Retinal pigment epithelial cell (primary cell): ENCODE measurements at regions not wholly inside any gene's neighbourhood (a gene's known extent, or its start where the extent isn't known, plus 50 kb on each side); places are given as distances from the start of the nearest gene placed in this dataset.

ENCODE experiments used
- DNase-seq: peaks from one replicate; pipeline ENCODE4 v3.0.0-alpha.2; 2010; ENCODE audit warnings: low read depth
- H3K4me3 ChIP-seq: 2 replicates; pipeline ENCODE4 v1.5.1; 2011; ENCODE audit warnings: mild to moderate bottlenecking, low read length, control low read depth, moderate library complexity
- TF ChIP-seq, protein P1 (sequence below): conservative IDR thresholded peaks from 2 replicates; pipeline ENCODE4 v1.5.1; 2011; ENCODE audit warnings: low read depth, low read length, control low read depth, inconsistent platforms

DNA sequence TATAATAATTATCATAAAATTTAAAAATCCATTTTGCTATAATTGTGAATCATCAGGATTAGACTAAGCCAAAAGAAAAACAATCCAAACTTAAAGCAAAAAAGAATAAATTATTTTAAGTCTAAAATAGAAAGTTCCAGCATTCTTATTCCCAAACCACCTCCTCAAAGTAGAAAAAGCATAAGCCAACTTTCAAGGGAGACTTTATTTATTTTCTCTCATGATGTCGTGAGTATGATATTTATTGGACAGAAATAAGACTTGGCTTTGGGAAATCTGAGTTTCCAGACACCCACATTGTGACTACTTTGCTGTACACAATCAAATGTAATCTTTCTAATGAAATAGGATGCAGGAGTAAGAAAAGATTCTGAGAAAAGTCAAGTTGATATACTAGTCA lies 372.1 kb downstream of the MTRR start:
- TF ChIP-seq, protein P1, sequence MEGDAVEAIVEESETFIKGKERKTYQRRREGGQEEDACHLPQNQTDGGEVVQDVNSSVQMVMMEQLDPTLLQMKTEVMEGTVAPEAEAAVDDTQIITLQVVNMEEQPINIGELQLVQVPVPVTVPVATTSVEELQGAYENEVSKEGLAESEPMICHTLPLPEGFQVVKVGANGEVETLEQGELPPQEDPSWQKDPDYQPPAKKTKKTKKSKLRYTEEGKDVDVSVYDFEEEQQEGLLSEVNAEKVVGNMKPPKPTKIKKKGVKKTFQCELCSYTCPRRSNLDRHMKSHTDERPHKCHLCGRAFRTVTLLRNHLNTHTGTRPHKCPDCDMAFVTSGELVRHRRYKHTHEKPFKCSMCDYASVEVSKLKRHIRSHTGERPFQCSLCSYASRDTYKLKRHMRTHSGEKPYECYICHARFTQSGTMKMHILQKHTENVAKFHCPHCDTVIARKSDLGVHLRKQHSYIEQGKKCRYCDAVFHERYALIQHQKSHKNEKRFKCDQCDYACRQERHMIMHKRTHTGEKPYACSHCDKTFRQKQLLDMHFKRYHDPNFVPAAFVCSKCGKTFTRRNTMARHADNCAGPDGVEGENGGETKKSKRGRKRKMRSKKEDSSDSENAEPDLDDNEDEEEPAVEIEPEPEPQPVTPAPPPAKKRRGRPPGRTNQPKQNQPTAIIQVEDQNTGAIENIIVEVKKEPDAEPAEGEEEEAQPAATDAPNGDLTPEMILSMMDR, result no peak
- no peak for DNase-seq
- no peak overlapping the region for H3K4me3 ChIP-seq

DNA sequence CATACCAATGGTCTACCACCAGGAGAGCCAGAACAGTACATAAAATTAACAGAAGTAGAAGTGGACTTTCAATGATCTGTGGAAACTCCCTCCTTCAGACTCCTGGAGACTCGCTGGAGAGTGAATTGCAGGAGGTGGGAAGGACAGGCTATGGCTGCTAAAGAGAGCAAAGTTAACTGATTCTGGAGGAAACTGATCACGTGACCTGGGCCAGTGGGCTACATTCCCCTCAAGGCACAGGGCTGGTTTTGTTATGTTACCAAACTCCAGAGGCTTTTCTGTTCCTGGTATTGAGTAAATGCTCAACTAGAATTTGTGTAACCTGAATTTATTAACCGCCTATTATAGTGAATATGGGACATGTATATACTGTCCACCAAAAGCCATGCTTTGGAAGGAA lies 372.6 kb downstream of the MTRR start:
- H3K4me3 ChIP-seq, result no peak overlapping the region
- TF ChIP-seq, protein P1, result no peak
- no peak for DNase-seq

DNA sequence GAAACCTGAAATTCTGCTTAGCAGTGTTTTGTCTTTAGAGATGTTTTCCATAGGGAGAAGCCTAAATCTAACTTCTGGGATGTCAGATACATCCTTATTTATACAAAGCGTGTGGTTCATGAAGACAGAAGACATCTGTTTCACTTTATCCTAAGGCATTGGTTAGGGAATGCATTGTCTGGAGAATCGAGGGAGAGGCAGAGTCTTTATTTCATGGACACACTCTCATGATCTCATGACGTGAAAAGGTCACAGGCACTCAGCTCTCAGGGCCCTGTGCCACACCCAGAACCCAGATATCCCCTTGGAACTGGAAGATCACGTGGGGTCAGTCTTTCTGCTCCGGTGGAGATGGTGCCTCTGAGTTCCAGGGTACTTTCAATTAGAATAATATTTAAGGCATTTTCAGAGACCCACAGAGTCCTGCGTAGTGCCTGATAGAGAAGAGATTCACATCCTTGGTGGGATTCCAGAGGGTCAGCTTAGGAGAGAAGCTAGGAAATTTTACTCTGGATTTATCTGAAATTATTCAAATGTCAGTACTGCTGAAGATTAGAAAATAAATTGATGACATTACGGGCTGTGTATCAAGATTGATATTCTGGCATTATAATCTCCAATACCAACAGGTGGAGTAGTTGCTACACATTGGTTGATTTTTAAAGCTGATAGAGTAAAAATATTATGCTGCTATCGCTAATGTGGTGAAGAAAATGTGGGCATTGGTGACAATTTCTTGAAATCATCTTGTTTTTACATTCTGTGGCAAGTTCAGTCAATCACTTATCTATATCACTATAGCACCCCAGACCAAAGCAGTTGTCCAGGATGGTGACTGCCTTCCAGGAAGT lies 378.3 kb downstream of the MTRR start:
- DNase-seq, result no peak
- H3K4me3 ChIP-seq, result no peak overlapping the region
- TF ChIP-seq, protein P1, result no peak

DNA sequence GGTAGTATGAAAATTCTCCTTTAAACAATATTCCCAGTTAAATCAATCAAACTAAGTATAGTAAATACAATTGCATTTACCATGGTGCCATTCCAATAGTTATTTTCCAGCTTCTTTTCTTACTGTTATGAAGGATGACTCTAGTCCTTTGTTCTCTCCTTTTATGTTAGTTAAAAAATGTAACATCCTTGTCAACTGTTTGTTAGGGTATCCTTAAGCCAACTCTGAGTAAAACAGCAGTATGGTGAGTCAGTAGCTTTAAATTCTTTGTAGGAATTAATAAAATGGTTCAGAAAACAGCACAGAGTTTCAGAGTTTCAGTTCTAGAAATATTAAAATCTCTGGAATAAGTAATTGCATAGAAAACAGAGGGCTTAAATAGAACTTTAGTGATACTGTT lies 384.4 kb downstream of the MTRR start:
- TF ChIP-seq, protein P1, result no peak
- H3K4me3 ChIP-seq, result no peak overlapping the region

DNA sequence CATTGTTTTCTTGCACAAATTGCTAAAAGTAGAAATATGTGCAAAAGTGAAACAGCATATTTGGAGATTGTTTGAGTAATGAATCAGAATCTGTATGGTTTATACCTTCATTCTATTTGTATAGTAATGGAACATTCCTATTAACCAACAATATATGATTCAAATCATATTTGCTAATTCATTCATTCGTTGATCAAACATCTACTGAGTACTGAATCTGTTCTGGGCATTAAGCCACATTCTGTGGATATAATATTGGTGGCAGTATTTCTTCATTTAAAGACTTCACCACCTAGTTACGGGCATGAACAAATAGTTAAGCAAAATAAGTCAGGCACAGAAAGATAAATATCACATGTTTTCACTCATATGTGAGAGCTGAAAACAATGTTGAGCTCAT lies 385.7 kb downstream of the MTRR start:
- no peak for DNase-seq
- TF ChIP-seq, protein P1, result no peak
- no peak overlapping the region for H3K4me3 ChIP-seq

More for the DNA sequence above, 384.4 kb downstream of the MTRR start:
- DNase-seq, result no peak

DNA sequence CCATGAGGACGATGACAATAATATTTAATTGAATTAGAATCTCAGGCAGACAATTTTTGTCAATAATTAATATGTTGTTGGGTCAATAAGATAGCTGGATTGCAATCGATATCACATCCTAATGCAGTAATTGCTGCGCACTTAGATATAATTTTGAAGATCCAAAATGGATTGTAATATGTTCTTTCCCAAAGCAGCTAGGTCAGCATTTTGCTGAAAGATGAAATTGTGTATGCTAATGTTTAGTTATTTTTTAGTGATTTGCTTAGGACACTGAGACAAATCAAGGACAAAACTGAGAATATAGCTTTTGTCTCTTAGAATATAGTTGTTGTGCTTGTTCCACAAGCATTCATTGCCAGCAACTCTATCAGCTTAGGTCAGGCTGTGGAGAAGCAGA lies 389.9 kb downstream of the MTRR start:
- no peak for DNase-seq
- no peak overlapping the region for H3K4me3 ChIP-seq
- TF ChIP-seq, protein P1, result no peak

DNA sequence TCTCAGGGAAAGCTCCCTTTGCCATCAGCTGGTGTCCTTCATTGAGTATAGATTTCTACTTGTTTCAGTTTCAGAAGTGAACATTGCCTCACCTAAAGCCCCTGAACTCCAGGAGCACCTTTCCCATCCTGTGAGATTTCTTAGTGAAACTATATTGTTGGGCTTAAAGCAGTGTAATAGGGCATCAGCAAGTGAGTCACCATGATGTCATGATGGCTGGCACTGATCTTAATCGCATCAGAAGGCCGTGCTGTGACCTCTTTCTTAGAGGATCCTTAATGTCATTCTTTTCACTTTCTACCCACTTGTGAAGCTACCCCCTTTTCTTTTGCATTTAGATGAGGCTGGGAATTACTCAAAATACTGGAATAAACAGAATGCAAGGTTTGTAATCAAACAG lies 401.3 kb downstream of the MTRR start:
- TF ChIP-seq, protein P1, result no peak
- H3K4me3 ChIP-seq, result no peak overlapping the region
- DNase-seq, result no peak
